Adipocyte (in vitro differentiated cells): ENCODE measurements at regions not wholly inside any gene's neighbourhood (a gene's known extent, or its start where the extent isn't known, plus 50 kb on each side); places are given as distances from the start of the nearest gene placed in this dataset.

Source experiments
- DNase-seq: peaks from one replicate; pipeline ENCODE4 v3.0.0-alpha.2; 2015; ENCODE audit warnings: low read depth
- H3K27me3 ChIP-seq: replicated peaks from 2 replicates; pipeline ENCODE4 v1.7.0; 2013; ENCODE audit warnings: mild to moderate bottlenecking, low read length, moderate library complexity; ENCODE audit not compliant: control insufficient read depth, insufficient read depth
- H3K36me3 ChIP-seq: 2 replicates; pipeline ENCODE4 v1.7.0; 2013; ENCODE audit warnings: low read length, mild to moderate bottlenecking, moderate library complexity; ENCODE audit not compliant: control insufficient read depth, insufficient read depth, severe bottlenecking
- H3K4me1 ChIP-seq: 2 replicates; pipeline ENCODE4 v1.7.0; 2013; ENCODE audit warnings: mild to moderate bottlenecking, low read length, moderate library complexity; ENCODE audit not compliant: control insufficient read depth, insufficient read depth
- H3K4me3 ChIP-seq: 2 replicates; pipeline ENCODE4 v1.7.0; 2013; ENCODE audit warnings: mild to moderate bottlenecking, low read length, moderate library complexity
- H3K9ac ChIP-seq: 2 replicates; pipeline ENCODE4 v1.7.0; 2013; ENCODE audit warnings: mild to moderate bottlenecking, low read length, moderate library complexity
- H3K9me3 ChIP-seq: 2 replicates; pipeline ENCODE4 v1.7.0; 2013; ENCODE audit warnings: mild to moderate bottlenecking, low read length, moderate library complexity; ENCODE audit not compliant: control insufficient read depth

DNA sequence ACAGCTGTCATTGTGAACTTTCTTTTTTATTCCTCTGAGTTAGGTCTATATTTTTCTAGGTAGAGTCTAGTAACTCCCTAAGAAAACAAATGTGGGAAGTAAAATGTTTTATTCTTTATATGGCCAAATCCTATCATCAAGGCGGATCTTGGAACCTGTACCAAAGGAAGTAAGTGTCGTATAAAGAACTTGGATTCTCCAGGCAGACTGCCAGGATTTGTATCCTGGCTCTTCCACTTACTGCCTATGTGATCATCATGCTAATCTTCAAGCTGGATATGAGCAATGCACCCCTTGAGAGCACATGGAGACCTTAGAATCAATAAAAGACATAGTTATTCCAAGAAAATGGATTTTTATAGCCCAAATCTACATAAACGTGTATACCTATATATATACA, 286.5 kb downstream of the PCDH17 start:
- no peak for DNase-seq
- H3K9me3 ChIP-seq, result no peaks in the 10 kb centered on the region
- H3K4me1 ChIP-seq, result no peaks in the 10 kb centered on the region
- H3K27me3 ChIP-seq, result no peaks in the 10 kb centered on the region
- H3K4me3 ChIP-seq, result no peak overlapping the region
- H3K36me3 ChIP-seq, result no peaks in the 10 kb centered on the region
- H3K9ac ChIP-seq, result no peak overlapping the region

DNA sequence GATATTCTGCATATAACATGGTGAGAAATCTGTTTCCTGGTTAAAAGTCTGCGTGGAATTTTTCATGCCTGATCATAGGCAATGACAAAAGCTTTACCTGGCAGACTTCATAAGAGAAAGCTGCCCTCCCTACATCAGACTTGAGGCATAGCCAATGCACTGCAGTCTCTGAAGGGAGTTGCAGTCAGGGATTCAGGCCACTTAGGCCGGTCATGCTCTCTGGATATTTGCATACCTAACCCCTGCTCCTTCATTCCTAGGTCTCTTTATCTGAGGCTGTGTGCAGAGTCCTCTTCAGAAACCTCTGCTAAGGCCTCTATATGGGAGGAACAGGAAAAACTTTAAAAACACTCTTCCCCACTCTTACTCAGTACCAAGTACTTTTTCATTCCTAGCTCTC, 287.4 kb downstream of the PCDH17 start:
- no peak for DNase-seq
- no peaks in the 10 kb centered on the region for H3K4me1 ChIP-seq
- no peaks in the 10 kb centered on the region for H3K27me3 ChIP-seq
- H3K36me3 ChIP-seq, result no peaks in the 10 kb centered on the region
- H3K4me3 ChIP-seq, result no peak overlapping the region
- no peak overlapping the region for H3K9ac ChIP-seq
- no peaks in the 10 kb centered on the region for H3K9me3 ChIP-seq

DNA sequence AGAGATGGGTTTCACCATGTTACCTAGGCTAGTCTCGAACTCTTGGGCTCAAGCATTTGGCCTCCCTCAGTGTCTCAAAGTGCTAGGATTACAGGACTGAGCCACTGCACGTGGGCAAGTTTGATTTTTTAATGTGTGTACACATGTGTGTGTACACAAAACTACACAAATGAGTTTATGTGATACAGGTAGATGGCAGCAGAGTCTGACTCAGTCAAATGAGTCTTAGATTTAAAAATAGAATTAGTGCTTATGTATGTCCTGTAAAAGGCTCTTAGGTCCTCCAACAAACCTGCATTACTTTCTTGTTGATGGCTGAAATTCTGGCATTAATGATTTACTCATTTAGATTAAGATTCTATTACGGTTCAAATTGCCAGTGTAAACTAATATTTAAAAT, 293.7 kb downstream of the PCDH17 start:
- H3K9me3 ChIP-seq, result no peaks in the 10 kb centered on the region
- no peak overlapping the region for H3K4me3 ChIP-seq
- no peaks in the 10 kb centered on the region for H3K4me1 ChIP-seq
- no peaks in the 10 kb centered on the region for H3K36me3 ChIP-seq
- H3K27me3 ChIP-seq, result no peaks in the 10 kb centered on the region
- DNase-seq, result no peak
- H3K9ac ChIP-seq, result no peak overlapping the region

DNA sequence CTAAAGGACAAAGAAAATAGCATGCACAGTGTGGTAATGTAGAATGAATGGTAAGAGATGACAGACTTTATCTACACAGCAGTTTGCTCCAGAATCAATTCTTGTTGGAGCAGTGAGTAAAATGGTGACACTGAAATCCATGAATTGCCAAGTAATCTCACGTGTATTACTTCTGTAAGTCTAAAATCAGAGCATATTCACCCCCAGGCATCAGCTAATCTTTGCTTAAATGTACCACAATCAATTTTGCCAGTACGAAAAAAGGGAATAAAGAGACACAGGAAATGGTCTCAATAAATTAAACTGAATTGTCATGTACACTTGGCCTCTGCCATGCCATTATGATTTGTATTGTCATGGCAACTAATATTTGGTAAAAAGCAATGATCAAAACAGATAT, 294.2 kb downstream of the PCDH17 start:
- Histone ChIP-seq H3K36me3 (no peaks in the 10 kb centered on the region), H3K4me3 (no peak overlapping the region), H3K4me1 (no peaks in the 10 kb centered on the region), H3K9me3 (no peaks in the 10 kb centered on the region), H3K27me3 (no peaks in the 10 kb centered on the region), H3K9ac (no peak overlapping the region)
- DNase-seq, result no peak

DNA sequence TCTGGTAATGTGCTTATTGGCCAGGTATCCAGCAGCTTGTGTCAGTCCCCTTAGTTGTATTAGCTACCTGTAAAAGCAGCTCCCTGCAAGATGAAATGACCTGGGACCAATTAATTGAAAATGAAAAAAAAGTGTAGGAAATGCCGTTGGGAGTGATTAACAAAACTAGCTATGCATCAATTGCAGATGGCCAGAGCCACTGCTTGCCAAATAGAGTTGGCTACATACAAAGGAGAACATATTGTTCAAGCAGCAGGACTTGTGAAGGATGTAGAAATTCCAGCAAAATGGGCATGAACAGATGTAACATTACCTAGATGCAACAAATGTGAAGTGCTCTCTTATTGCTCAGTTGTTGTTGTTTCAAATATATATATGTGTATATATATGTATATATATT, 300.5 kb downstream of the PCDH17 start:
- H3K27me3 ChIP-seq, result no peaks in the 10 kb centered on the region
- no peak for DNase-seq
- H3K9ac ChIP-seq, result no peak overlapping the region

DNA sequence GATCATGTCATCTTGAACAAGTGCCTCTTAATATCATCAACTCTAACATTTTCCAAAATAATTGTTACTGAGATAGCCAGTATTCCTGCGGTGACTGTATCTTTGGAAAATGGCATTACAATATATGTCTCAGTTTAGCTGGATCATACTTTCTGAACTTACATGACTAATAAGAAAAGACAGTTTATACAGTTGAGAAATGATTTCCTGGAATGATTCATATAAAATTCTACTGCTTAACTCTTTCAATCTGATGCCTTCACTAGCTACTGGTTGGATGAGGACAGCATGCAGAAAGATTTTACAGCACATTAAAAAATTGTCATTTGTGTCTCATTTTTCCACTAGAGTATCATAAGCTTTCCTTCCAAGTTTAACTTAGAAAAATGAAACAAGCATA, 302.1 kb downstream of the PCDH17 start:
- Histone ChIP-seq H3K36me3 (no peaks in the 10 kb centered on the region), H3K4me1 (no peaks in the 10 kb centered on the region), H3K4me3 (no peak overlapping the region)

More for the DNA sequence above, 300.5 kb downstream of the PCDH17 start:
- H3K4me1 ChIP-seq, result no peaks in the 10 kb centered on the region
- no peak overlapping the region for H3K4me3 ChIP-seq
- no peaks in the 10 kb centered on the region for H3K9me3 ChIP-seq
- H3K36me3 ChIP-seq, result no peaks in the 10 kb centered on the region

DNA sequence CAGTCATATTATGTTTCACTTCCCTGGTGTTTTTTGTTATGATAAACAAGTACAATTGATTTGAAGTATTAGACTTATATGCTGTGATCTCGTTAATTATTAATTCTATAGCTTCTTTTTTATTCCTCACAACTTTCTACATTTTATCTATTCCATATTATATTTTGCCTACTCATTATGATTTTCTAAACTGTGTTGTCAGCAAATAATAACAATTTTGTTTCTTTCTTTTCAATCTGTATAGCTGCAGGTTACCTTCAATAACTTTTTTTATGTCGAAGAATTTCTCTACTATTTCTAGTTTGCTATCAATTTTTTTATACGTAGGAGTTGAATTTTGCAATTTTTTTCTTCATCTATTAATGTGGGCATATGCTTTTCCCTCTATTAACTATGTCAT, 304.4 kb downstream of the PCDH17 start:
- no peaks in the 10 kb centered on the region for H3K36me3 ChIP-seq
- no peaks in the 10 kb centered on the region for H3K27me3 ChIP-seq
- no peaks in the 10 kb centered on the region for H3K9me3 ChIP-seq
- no peak overlapping the region for H3K4me3 ChIP-seq
- no peak overlapping the region for H3K9ac ChIP-seq
- no peak for DNase-seq
- no peaks in the 10 kb centered on the region for H3K4me1 ChIP-seq

More for the DNA sequence above, 302.1 kb downstream of the PCDH17 start:
- Histone ChIP-seq H3K9ac (no peak overlapping the region), H3K27me3 (no peaks in the 10 kb centered on the region), H3K9me3 (no peaks in the 10 kb centered on the region)
- DNase-seq, result no peak

DNA sequence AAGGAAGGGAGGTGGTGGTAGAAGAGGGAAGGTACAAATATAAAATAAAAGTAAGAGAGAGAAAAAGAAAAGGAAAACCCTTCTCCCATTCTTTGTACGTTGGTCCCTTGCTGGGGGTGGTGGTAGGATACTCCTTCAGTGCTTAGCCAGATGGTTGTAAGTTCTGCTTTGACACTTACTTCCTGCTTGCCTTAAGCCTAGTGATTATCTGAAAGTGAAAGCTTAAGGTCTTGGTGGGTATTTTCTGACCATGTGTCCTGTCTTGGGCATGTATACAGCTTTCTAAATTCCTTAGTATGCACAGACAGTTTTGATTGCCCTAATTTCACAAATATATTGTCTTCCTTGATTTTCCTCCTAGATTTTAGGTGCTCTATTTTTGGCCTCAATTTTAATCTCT, 314.8 kb downstream of the PCDH17 start:
- no peak for DNase-seq
- Histone ChIP-seq H3K36me3 (no peaks in the 10 kb centered on the region), H3K9me3 (no peaks in the 10 kb centered on the region)

DNA sequence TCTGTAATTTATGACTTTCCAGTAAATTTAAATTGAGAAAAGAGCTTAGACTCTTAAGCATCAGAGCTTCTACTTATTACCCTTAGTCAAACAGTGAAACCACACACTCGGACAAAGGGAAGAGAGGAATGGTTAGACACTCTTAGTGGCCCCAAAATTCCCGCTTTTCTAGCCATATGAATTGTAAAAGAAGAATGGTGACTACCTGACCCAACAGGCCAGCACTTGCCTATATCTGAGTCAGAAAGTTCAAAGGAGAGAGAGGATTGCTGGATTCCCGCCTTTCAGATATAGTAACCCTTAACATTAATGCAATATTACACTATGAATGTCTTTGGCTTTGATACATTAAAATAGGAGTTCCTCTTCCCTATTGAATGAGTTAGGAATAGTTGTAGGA, 317.3 kb downstream of the PCDH17 start:
- no peaks in the 10 kb centered on the region for H3K4me1 ChIP-seq
- no peaks in the 10 kb centered on the region for H3K27me3 ChIP-seq
- no peaks in the 10 kb centered on the region for H3K9me3 ChIP-seq
- no peak overlapping the region for H3K4me3 ChIP-seq
- H3K36me3 ChIP-seq, result no peaks in the 10 kb centered on the region
- H3K9ac ChIP-seq, result no peak overlapping the region
- no peak for DNase-seq

More for the DNA sequence above, 314.8 kb downstream of the PCDH17 start:
- no peak overlapping the region for H3K9ac ChIP-seq
- H3K27me3 ChIP-seq, result no peaks in the 10 kb centered on the region
- no peak overlapping the region for H3K4me3 ChIP-seq
- no peaks in the 10 kb centered on the region for H3K4me1 ChIP-seq

DNA sequence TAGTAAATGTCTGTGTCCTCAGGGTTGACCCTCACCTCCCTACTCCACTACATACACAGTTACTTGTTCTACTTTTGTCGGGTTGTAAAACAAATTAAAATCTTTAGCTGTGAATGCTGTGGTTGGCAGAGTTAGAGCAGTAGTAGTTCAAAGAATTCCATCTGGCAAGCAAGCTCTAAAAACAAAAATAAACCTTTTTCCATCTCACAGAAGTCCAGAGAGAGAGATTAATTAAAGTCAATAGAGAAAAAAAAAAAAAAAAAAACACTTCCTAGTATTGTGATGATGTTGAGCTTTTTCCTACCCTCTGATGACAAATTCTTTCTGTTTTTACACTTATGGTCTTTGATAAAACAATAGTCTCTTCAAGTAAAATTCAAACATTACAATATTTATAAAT, 338.4 kb downstream of the PCDH17 start:
- DNase-seq, result no peak
- no peak overlapping the region for H3K9ac ChIP-seq
- no peaks in the 10 kb centered on the region for H3K36me3 ChIP-seq
- no peak overlapping the region for H3K4me3 ChIP-seq
- H3K4me1 ChIP-seq, result no peaks in the 10 kb centered on the region
- H3K9me3 ChIP-seq, result no peaks in the 10 kb centered on the region
- no peaks in the 10 kb centered on the region for H3K27me3 ChIP-seq

DNA sequence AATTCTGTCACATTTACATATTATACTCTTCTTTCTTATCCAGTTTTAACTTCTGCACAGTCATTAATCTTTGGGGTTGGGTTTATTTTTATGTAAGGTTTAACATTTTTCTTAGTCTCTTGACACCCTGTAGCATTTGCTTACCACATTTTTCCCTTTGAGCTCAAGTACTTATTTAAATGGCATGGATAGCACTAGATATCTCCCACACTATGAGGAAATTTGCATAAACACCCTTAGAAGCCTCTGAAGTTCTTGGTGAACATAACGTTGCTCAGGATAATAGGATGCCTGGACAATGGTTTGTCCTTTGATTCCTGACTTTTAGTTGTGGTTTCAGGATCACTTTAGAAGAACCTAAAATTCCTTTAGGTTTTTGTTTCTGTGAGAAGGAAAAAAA, 338.9 kb downstream of the PCDH17 start:
- no peaks in the 10 kb centered on the region for H3K4me1 ChIP-seq

DNA sequence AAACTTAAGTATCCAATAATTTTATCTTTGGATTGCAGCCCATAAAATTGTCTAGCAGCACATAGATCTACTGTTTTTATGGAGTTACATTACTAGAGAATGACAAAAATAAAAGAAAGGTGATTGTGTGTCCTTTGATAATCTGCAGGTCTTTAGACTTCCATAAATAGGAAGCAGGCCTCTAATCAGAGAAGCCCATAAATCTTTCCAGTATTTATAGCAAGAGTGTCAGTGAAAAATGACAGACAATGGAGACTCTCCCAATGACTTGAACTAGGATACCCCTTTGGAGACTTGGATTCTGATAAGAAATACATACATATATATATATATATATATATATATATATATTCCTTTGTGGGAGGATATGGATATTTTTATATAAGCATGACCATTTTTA, 351.2 kb downstream of the PCDH17 start:
- no peaks in the 10 kb centered on the region for H3K4me1 ChIP-seq
- no peak for DNase-seq
- no peak overlapping the region for H3K9ac ChIP-seq
- no peak overlapping the region for H3K4me3 ChIP-seq
- no peaks in the 10 kb centered on the region for H3K9me3 ChIP-seq
- no peaks in the 10 kb centered on the region for H3K36me3 ChIP-seq
- no peaks in the 10 kb centered on the region for H3K27me3 ChIP-seq

More for the DNA sequence above, 338.9 kb downstream of the PCDH17 start:
- Histone ChIP-seq H3K9ac (no peak overlapping the region), H3K27me3 (no peaks in the 10 kb centered on the region), H3K4me3 (no peak overlapping the region), H3K9me3 (no peaks in the 10 kb centered on the region), H3K36me3 (no peaks in the 10 kb centered on the region)
- DNase-seq, result no peak
